Anterior cingulate cortex (tissue), 58 donors: ENCODE measurements at regions not wholly inside any gene's neighbourhood (a gene's known extent, or its start where the extent isn't known, plus 50 kb on each side); places are given as distances from the start of the nearest gene placed in this dataset.

Experiments
- DNase-seq, 58 donors: peaks; one replicate each; lab custom pipeline; 2025; lab: John Stamatoyannopoulos, UW

DNA sequence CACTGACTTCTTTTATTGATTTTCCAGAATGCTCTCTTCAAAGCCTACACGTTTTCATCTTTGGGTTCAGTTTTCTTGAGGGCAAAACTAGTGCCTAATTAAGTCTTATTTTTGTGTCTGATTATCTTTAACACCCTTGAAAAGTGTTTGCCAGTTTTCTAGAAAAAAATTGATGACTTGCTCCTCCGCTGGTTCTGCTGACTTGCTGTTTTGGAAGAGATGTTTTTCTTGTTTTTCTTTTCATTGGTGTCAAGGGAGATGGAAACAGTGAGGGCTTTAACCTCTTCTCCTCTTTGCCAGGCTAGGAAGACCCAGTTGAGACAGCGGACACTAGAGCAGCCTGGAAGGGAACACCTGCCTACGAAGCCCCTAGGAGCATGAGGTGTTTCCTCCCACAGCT, 123.7 kb upstream of the EEPD1 start:
- no peak for DNase-seq

DNA sequence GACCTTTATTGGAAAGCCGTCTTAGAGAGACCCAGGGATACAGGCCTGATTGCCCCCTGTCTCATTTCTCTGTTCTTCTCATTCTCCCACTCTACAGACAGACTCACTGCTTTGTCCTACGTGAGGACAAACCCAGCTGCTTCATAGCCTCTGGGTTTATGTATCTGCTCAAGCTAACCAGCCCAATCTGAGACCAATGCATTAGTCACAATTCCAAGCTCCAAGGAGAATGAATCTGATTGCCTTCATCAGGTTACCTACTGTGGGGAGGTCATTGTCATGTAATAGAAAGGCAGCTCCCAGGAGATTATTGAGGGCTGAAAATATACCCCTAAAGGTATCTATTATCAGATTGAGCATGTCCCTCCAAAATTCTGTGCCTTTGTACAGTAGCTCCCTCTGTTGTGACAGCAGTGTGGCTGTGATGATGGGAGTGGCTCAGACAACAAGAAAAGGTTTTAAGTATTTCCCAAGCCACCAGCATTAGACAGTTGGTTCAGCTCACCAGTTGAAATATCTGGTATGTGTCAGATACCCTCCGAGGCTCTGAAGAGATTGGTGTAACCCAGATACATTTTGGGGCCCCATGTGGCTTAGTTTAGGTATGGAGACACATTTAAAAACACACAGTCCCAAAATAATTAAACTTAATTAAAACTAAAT, 123.1 kb upstream of the EEPD1 start:
- no peak for DNase-seq

DNA sequence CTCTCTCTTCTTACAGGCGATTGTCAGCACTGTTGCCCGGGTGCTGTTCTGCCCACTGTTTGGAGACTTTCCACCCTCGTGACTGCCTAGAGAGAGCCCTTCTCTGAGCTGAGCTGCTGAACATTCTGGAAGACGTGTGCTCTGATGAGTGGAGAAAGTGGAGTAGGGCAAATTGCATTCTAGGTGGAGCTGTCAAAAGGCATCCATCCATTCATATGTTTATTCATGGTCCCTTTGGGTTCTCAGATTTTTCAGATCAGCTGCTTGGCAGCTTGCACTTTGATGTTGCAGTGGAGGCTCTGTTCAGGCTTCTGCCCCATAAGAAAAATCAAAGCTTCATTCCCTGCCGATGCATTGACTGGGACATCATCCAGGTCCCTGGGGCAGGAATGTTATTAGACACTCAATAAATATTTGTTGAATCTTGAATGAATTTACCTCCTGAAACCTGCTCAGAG, 120.7 kb upstream of the EEPD1 start:
- peak in 34 of 58 donors; percentile 7 to 62 (median 22) for DNase-seq

DNA sequence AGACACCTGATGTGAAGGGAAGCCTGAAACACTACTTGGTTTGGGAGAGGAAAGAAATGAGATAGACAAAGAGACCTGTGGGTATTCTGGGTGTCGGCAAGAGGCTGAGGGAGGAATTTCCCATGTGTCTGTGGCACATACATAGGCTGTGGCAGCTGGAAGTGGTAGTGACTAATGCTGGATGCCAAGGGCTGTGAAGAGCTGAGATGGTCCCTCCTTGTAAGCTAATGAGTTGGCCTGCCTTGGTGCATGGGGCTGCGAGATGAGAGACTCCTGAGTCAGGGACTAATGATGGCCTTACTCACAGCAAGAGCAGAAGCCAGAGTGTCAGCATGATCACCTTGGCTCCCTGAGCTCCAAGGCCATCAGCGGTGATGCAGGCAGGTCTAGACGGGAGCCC, 119.0 kb upstream of the EEPD1 start:
- DNase-seq: no peak

DNA sequence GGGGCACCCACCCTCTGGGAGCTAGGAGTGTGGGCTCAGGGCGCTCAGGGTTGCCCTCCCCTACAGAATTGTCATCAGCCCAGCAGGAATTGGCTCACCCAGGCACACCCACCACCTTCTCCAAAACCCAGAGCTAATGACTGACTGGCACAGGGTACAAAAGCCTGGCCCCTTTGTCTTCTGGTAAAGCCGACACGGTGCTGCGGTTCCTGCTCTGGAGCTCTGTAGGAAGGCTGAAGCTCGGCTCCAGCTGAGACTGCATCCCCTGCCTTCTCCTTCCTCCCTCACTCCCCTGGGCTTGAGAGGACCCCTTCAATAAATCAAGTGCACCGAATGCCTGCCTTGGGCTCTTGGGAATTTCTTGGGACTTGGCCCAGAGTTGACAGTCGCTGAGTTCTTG, 117.9 kb upstream of the EEPD1 start:
- peak in 1 of 58 donors; percentile 12 for DNase-seq

DNA sequence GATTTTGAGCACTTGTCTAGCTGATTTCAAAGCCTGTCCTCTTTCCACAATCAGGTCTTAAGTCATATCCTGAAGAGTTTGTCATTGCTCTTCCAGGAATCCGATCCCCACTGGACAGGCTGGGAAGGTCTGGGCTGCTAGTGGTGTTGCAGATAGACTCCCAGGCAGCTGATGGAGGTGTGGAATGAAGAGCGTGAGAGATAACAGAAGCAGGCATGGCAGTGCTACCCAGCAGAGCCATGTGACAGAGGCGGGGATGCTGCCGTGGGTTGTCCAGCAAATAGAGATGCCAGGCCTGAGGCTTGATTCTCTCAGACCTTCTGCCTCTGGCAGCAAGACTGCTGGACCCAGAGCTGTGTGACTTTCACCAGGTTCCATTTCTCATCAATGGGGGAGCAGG, 116.5 kb upstream of the EEPD1 start:
- DNase-seq: peak in 4 of 58 donors; percentile 40 to 83 (median 52)

DNA sequence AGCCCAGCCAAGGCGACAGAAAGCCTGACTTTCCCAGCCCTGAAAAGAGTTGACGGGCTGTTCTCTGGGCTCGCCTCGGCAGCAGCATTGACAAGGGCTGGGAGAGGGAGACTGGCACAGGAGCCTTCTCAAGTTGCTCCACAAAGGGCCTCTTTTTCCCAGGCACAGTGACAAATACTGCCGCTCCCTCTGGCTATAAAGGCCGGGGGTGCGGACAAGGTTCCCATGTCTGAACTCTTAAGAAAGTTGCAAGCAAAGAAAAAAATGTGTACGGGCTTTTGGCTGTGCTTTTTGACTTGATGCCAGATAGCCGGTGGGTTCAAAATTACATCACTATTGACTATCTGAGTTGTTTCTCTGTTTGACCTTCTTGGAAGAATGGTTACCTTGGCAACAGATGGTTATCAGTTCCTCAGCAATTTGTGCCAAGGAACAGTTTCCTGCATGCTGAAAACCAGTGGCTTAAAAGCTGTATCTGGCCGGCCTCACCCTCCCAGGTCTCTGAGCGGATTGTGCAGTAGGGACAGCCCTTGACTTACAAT, 115.9 kb upstream of the EEPD1 start:
- peak in 51 of 58 donors; percentile 9 to 92 (median 66) for DNase-seq

DNA sequence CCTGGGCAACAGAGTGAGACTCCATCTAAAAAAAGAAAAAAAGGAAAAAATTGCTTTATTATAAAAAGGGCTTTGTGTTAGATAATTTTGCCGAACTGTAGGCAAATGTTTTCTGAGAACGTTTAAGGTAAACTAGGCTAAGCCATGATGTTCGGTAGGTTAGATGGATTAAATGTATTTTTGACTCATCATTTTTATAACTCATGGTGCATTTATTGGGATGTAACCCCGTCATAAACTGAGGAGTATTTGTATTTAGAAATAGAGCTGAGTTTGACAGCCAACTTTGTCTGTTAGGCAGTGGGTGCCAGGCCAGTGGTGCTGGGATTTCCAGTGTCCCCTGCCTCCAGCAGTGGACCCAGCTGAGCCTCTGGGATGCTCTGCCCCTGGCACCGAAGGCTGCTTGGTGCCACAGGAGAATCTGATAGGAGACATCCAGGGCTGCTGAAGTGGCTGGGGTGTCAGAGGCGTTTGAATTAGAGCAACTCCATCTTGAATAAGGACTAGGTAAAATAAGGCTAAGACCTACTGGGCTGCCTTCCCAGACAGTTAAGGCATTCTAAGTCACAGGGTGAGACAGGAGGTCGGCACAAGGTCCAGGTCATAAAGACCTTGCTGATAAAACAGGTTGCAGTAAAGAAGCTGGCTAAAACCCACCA, 114.9 kb upstream of the EEPD1 start:
- DNase-seq: no peak

DNA sequence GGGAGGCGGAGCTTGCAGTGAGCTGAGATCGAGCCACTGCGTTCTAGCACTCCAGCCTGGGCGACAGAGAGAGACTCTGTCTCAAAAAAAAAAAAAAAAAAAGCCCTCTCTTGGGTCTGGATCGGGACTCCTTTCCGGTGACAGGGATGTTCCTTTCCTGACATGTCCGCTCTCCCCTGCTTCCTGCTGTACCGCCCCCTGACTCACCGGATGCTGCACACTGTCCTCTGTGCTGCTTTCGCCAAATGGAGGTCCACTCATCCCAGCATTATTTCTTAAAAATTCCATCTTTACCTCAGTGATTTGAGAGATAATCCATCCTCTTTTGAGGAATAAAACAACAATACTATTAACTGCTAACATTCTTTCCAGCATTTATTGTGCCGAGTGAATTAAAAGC, 113.8 kb upstream of the EEPD1 start:
- no peak for DNase-seq

DNA sequence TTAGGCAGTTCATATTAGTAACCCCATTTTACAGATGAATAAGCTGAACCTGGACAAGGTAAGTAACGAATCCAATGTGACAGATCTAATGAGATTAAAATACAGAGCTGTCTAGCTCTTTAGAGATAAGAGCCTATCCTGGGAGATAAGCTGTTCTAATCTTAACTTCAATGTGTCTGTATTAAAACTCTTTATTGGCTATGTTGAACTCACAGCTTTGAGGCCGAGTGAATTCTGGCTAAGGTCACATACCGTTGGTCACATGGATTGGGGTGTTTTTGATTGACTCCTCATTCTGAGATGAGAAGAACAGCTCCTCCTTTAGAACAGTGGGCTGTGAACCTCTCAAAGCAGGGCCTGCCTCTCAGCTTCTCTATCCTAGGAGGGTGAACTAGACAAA, 113.4 kb upstream of the EEPD1 start:
- no peak for DNase-seq

DNA sequence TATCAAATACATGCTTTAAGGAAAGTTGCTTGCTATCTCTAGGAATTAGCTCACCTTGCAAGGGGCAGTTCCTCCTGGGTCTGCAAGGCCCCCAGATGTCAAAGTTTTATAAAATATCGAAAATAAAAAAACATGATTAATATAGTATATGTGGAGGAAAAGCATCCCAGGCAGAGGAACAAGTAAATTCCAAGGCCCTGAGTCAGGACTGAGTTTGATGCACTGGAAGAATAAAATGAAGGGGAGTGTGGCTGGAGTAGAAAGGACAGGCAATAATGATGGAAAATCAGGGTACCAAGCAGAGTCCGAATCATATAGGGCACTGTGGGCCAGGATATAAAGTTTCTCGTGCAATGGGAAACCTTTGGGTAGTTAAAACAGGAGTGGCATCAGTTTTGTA, 112.4 kb upstream of the EEPD1 start:
- DNase-seq: no peak

DNA sequence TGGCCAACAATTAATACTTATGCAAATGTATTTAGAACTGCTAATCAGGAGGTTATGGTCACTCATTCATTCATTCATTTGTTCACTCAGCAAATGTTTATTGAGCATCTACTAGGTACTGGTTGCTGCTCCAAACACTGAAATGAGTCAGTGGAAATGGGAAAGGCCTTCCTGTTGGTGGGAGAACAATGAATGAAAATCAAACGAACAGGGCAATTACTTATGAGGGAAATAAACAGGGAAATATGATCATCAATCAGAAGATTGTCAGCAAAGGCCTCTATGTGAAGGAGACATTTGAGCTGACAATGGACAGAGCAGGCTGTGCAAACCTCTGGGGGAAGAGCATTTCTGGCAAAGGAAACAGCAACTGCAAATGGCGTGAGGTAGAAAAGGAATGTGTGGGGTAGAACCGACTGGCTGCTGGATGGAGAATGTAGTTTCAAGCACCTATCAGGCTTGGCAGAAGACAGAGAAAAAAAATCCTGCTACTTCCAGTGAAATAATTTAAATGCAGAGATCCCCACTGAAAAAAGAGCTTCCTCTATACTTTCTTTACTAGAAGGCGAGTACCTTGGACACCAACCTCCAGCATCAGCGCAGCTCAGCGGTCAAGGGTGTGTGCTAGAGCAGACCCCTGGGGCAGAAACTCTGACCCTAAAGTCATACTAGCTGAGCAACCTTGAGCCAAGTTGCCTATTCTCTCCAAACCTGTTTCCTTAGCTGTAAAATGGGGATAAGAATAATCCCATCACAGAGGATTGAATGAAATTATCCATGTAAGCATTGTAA, 108.8 kb upstream of the EEPD1 start:
- DNase-seq: no peak

DNA sequence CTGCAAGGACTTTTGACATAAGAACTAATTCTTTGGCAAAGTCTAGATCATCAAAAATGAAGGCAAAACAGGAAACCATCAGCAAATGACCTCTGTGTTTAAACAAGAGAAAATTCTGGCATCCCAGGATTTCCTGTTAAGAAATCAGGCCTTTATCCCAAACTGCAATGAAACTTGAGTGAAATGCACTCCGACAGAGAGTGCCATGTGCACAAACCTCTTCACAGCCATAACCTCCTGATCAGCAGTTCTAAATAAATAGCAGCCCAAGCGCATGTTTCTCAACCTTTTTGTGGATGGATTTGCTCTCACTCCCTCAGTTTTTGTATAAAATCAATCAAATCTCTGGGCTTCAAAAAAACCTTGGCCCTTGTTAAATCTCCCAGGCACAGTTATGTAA, 107.7 kb upstream of the EEPD1 start:
- no peak for DNase-seq

DNA sequence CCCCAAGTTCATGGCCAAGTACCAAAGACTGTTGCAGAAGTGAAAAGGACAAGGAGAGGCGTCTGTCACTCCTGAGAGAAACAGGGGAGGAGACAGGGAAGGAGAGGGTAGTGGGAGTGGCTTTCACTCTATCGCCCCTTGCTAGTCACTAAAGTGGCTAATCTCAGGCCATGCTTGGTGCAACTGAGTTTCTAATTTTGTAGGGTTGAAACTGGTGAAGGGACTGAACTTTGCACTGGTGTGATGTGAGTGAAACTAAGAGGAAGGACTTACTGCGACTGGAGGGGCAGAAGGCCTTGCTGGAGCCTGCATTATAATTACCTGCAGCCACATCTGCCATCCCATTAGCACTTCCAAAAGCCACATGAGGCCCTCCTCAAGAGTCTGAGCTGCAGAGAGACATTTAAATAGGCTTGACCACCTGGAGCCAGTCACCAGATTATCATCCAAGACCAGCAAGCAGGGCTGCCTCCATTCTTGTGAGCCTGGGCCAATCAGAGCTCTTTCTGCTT, 107.2 kb upstream of the EEPD1 start:
- no peak for DNase-seq

DNA sequence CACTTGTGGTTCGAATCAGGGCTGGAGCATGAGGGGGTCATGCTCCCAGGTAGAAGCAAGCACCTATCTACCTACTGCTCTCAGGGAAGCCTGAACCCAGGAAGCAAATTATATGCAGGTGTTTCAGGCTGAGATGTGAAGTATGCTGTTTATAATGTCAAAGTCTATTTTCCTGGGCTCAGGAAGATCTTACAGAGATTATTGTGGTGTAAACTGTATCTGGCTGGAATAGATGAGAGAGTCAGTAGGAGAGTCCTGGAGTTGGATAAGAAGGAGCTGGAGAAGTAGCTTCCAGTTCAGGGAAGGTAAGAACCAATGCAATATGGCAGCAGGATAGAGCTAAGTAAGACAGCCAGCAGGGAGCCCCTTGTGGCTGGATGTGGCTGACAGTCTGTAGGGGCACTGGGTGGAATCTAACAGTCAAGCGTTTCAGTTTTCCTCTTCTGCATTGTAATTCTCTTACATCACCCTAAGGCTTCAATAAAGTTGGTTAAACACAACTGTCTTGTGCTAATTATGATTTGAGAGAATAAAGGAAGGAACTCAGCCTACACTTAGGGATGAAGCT, 105.9 kb upstream of the EEPD1 start:
- DNase-seq: no peak

DNA sequence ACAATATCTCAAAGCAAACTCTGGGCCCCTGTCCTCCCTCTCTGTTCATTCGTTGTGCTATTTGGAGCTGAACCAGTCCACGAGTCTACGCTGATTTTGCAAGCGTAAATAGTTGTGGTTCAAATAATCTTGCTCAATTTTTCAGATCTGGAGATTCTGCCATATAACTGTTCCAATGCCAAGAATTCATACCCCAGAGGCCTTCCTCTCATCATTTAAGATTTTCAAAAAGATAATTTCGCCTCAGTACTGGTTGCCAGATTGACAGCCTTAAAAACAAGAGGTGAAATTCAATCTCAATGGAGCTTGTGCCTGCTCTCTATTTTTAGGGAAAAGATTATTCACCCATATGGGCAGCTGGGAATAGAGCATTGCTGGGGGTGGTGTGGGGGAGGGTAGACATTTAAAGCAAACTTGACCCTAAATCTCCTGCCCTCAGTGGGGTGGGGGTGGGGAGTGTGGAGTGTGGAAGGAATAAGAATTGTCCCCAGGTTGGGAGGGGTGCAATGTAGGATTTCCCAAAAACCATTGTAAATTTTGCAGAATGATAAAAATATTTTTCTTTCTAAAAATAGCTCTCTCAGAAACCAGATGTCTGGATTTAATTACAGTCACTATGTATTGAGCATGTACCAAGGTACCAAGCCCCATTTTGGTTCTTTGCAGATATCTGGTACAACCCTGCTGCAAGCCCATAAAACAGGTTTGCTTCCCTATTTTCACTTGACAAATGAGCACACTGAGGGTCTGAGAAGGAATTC, 104.7 kb upstream of the EEPD1 start:
- DNase-seq: peak in 1 of 58 donors; percentile 13

DNA sequence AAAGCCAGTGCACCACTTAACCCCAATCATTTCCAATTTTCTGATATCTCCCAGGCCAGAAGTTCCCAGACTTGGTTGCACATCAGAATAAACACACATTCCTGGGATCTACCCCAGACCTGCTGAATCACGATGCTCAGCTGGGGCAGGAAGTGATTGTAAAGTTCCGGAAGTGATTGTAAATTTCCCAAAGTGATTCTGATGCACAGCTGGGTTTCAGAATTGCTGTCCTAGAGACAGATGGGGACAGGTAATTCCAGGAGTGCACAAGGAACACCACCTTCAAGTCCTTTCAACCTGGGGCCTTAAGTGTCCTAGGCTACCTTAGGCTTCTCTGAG, 104.2 kb upstream of the EEPD1 start:
- no peak for DNase-seq

DNA sequence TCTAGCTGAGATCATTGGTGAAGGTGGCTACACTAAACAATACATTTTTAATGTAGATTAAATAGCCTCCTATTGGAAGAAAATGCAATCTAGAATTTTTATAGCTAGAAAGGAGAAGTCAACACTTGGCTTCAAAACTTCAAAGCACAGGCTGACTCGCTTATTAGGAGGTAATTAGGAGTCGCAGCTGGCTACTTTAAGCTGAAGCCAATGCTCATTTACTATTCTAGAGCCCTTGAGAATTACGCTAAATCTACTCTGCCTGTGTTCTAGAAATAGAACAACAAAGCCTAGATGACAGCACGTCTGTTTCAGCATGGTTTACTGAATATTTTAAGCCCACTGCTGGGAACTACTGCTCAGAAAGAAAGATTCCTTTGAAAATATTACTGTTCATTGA, 101.6 kb upstream of the EEPD1 start:
- no peak for DNase-seq

DNA sequence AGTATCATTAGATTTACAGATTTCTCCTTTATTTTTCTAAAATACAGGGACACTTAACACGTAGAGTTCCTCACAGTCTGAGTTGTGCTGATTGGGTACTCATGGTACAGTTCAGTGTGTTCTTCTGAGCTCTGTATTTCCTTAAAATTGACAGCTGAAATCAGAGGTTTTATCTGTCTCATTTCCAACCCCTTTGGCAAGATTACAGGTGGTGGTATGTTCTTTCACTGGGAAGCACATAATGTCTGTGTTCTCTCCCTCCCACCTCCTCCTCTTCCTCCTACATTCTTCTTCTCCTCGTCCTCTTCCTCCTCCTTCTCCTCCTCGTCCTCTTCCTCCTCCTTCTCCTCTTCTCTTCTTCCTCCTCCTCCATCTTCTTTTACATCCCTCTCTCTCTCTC, 99.5 kb upstream of the EEPD1 start:
- no peak for DNase-seq

DNA sequence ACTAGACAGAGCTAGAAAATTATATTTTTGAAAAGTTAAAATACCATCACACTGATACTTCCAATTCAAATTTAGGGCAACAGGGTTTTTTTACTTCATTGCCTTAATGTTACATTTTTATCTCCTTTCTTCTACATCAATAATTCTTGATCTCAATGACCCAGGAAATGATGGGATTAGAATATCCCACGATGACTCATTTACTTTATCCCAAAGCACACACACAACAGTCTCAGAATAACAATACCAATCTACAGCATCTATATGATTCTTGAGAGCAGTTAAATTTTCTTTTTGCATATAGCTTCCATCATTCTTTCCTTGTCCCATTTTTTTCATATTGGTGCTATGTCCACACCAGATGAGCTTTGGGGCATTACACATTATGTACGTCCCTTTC, 98.4 kb upstream of the EEPD1 start:
- DNase-seq: no peak
